CD4-positive, alpha-beta T cell (primary cell): ENCODE measurements at regions not wholly inside any gene's neighbourhood (a gene's known extent, or its start where the extent isn't known, plus 50 kb on each side); places are given as distances from the start of the nearest gene placed in this dataset.

Source experiments
- ATAC-seq: fragments of 200-7000 bp; cut with Tn5 transposase; one replicate; pipeline ENCODE4 v1.10.0; 2022; ENCODE audit warnings: mild to moderate bottlenecking; ENCODE audit not compliant: poor library complexity
- CTCF ChIA-PET: fragments of 350-600 bp; sonication (Branson Sonifier 250); formaldehyde crosslinking; loops from one replicate; lab custom pipeline; 2021; ENCODE audit warnings: antibody characterized with exemption, inconsistent platforms; lab: Charles Lee
- POLR2A ChIA-PET: fragments of 350-600 bp; sonication (Branson Sonifier 250); formaldehyde crosslinking; loops from one replicate; lab custom pipeline; 2021; ENCODE audit warnings: antibody characterized with exemption, inconsistent platforms; lab: Charles Lee
- DNase-seq, 14 experiments: peaks; one replicate each; pipeline ENCODE4 v3.0.0-alpha.2; 2013 to 2020; ENCODE audit warnings: mixed read lengths in 2 of 14
- H3K27ac ChIP-seq, 2 donors: one replicate each; pipeline versions ENCODE4 v1.5.1 to v1.7.0; 2013; ENCODE audit warnings: low read length in 2 of 2, low read depth in 1 of 2, mild to moderate bottlenecking in 1 of 2
- H3K27me3 ChIP-seq, 2 experiments: 1 replicate in 1 of 2; 2 replicates in 1 of 2; pipeline versions ENCODE4 v1.6.1 to v1.7.0; 2013; ENCODE audit warnings: low read length in 2 of 2, control low read depth in 1 of 2, mild to moderate bottlenecking in 1 of 2, moderate library complexity in 1 of 2; ENCODE audit not compliant: insufficient read depth in 2 of 2, control insufficient read depth in 1 of 2
- H3K36me3 ChIP-seq: one replicate; pipeline ENCODE4 v1.6.1; 2013; ENCODE audit warnings: low read length, control low read depth; ENCODE audit not compliant: insufficient read depth
- H3K4me1 ChIP-seq: one replicate; pipeline ENCODE4 v1.6.1; 2013; ENCODE audit warnings: low read length, control low read depth; ENCODE audit not compliant: insufficient read depth
- H3K4me3 ChIP-seq: one replicate; pipeline ENCODE4 v1.5.1; 2013; ENCODE audit warnings: mild to moderate bottlenecking, low read length, moderate library complexity
- H3K9me3 ChIP-seq, 2 experiments: 1 replicate in 1 of 2; 2 replicates in 1 of 2; pipeline versions ENCODE4 v1.6.1 to v1.7.0; 2013; ENCODE audit warnings: low read length in 2 of 2, mild to moderate bottlenecking in 2 of 2, control low read depth in 1 of 2, moderate library complexity in 1 of 2; ENCODE audit not compliant: control insufficient read depth in 1 of 2, insufficient read depth in 1 of 2
- H3K27ac Mint-ChIP-seq: one replicate; pipeline ENCODE4 v1.8.0; 2020; ENCODE audit warnings: mixed read lengths
- H3K27me3 Mint-ChIP-seq: one replicate; pipeline ENCODE4 v1.8.0; 2021; ENCODE audit warnings: mixed read lengths
- H3K36me3 Mint-ChIP-seq: one replicate; pipeline ENCODE4 v1.8.0; 2021; ENCODE audit warnings: low read depth, mixed read lengths
- H3K4me1 Mint-ChIP-seq: one replicate; pipeline ENCODE4 v1.8.0; 2021; ENCODE audit warnings: low read depth, mixed read lengths
- H3K4me3 Mint-ChIP-seq: one replicate; pipeline ENCODE4 v1.8.0; 2020; ENCODE audit warnings: mild to moderate bottlenecking, mixed read lengths
- H3K9me3 Mint-ChIP-seq: one replicate; pipeline ENCODE4 v1.8.0; 2020; ENCODE audit warnings: mixed read lengths
- intact Hi-C, 2 experiments: fragments of 100-400 bp; cut with DNase I in 1 of 2; cut with micrococcal nuclease in 1 of 2; formaldehyde crosslinking; loops; one replicate each; pipeline versions ENCODE4 v1.15.1 to v1.9.0; 2023 to 2025; cut with DNase I, micrococcal nuclease
- TF ChIP-seq, protein P1 (sequence below): fragments of 200-600 bp; IDR thresholded peaks from one replicate; pipeline ENCODE4 v1.8.0; 2022; ENCODE audit warnings: antibody characterized with exemption, mild to moderate bottlenecking

DNA sequence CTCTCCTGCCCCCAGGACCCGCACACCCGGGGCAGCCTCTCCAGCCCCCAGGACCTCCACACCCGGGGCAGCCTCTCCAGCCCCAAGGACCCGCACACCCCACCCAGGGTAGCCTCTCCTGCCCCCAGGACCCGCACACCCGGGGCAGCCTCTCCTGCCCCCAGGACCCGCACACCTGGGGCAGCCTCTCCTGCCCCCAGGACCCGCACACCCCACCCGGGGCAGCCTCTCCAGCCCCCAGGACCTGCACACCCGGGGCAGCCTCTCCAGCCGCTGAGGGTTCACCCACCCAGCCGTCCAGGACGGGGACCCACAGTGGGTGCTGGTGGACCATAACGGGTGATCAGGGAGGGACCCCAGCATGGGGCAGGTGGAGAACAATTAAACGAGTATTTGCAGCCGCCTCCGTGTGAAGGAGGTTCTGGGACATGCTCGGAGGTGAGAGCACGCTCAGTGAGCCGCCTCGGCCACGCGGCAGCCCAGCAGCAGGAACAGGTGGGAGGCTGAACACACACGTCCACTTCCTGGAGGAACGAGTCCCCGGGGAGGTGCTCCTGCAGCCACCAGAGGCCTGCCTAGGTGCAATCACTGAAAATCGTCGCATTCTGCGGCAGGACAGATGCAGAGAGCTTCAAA lies 107.9 kb downstream of the PDGFA start:
- ChIA-PET CTCF (no interaction called here), POLR2A (no interaction called here)
- Histone ChIP-seq H3K4me1 (no peaks in the 10 kb centered on the region), H3K36me3 (no peaks in the 10 kb centered on the region), H3K27me3 (no peaks in the 10 kb centered on the region), H3K4me3 (no peak overlapping the region), H3K9me3 (peaks cover 0 to 17% of the 10 kb centered on the region in 2 experiments), H3K27ac (no peak overlapping the region)
- no peaks in the 10 kb centered on the region for H3K9me3 Mint-ChIP-seq
- DNase-seq (peak in 1 of 14 experiments; percentile 2), ATAC-seq (no peak)
- no peaks in the 10 kb centered on the region for H3K27me3 Mint-ChIP-seq
- H3K4me3 Mint-ChIP-seq: no peak overlapping the region
- intact Hi-C loops: no loop called here
- TF ChIP-seq, protein P1, sequence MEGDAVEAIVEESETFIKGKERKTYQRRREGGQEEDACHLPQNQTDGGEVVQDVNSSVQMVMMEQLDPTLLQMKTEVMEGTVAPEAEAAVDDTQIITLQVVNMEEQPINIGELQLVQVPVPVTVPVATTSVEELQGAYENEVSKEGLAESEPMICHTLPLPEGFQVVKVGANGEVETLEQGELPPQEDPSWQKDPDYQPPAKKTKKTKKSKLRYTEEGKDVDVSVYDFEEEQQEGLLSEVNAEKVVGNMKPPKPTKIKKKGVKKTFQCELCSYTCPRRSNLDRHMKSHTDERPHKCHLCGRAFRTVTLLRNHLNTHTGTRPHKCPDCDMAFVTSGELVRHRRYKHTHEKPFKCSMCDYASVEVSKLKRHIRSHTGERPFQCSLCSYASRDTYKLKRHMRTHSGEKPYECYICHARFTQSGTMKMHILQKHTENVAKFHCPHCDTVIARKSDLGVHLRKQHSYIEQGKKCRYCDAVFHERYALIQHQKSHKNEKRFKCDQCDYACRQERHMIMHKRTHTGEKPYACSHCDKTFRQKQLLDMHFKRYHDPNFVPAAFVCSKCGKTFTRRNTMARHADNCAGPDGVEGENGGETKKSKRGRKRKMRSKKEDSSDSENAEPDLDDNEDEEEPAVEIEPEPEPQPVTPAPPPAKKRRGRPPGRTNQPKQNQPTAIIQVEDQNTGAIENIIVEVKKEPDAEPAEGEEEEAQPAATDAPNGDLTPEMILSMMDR: no peak
- no peaks in the 10 kb centered on the region for H3K36me3 Mint-ChIP-seq
- no peak overlapping the region for H3K27ac Mint-ChIP-seq
- H3K4me1 Mint-ChIP-seq: no peaks in the 10 kb centered on the region

GRCh38 chr7:412313-412710 lies 107.3 kb downstream of the PDGFA start:
- Histone ChIP-seq H3K36me3 (no peaks in the 10 kb centered on the region), H3K4me1 (no peaks in the 10 kb centered on the region), H3K9me3 (peaks cover 2 to 23% of the 10 kb centered on the region in 2 experiments), H3K27me3 (no peaks in the 10 kb centered on the region), H3K4me3 (no peak overlapping the region), H3K27ac (no peak overlapping the region)
- Mint-ChIP-seq H3K27ac (no peak overlapping the region), H3K36me3 (no peaks in the 10 kb centered on the region), H3K4me3 (no peak overlapping the region), H3K27me3 (no peaks in the 10 kb centered on the region), H3K4me1 (no peaks in the 10 kb centered on the region), H3K9me3 (no peaks in the 10 kb centered on the region)
- intact Hi-C loops: no loop called here
- no peak for DNase-seq
- CTCF ChIA-PET: no interaction called here
- ATAC-seq: no peak
- TF ChIP-seq, protein P1: no peak
- POLR2A ChIA-PET: no interaction called here

GRCh38 chr7:414681-415560 lies 104.7 kb downstream of the PDGFA start:
- Histone ChIP-seq H3K9me3 (peaks cover 8 to 42% of the 10 kb centered on the region in 2 experiments), H3K27me3 (no peaks in the 10 kb centered on the region), H3K27ac (no peak overlapping the region), H3K4me1 (no peaks in the 10 kb centered on the region), H3K4me3 (no peak overlapping the region), H3K36me3 (no peaks in the 10 kb centered on the region)
- POLR2A ChIA-PET: no interaction called here
- intact Hi-C loops: loop anchor here in 1 of 2 experiments (5.0 kb wide), 1 partner anchor 692 kb away; no protein-coding TSS in a partner anchor
- Mint-ChIP-seq H3K9me3 (no peaks in the 10 kb centered on the region), H3K27ac (no peak overlapping the region), H3K4me1 (no peaks in the 10 kb centered on the region), H3K36me3 (no peaks in the 10 kb centered on the region), H3K4me3 (no peak overlapping the region), H3K27me3 (no peaks in the 10 kb centered on the region)
- DNase-seq: no peak
- no peak for ATAC-seq
- CTCF ChIA-PET: no interaction called here
- TF ChIP-seq, protein P1: no peak
